ENCODE measurements at regions not wholly inside any gene's neighbourhood (a gene's known extent, or its start where the extent isn't known, plus 50 kb on each side); places are given as distances from the start of the nearest gene placed in this dataset.

DNA sequence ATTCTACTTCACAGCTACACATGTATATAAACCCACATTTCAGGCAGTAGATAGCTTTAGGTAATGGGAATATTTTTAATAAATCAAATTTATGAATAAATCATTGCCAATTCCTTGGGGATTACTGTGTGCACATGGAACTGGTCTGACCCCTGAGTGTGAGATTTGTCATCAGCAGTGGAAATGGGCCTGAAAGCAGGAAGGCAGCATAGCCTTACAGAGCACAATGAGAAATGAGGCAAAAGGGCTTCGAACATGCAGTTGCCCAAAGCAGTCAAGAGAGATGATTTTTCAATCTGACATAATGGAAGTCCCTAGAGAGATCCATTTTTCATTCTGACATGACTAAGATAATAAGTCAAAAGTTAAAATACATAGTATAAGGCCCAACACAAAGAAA, 599.2 kb downstream of the TUSC7 start:
- Mint-ChIP-seq H3K4me1 (ENCODE audit: low read depth) (no peaks in the 10 kb centered on the region), H3K36me3 (ENCODE audit: low read depth) (no peaks in the 10 kb centered on the region), H3K9me3 (peaks cover 4% of the 10 kb centered on the region), H3K27ac (no peak overlapping the region), H3K4me3 (no peak overlapping the region), H3K27me3 (ENCODE audit: insufficient read depth) (no peaks in the 10 kb centered on the region)
- no peak for DNase-seq (ENCODE audit: low spot score)
- intact Hi-C loops (cut with micrococcal nuclease) = no loop called here

DNA sequence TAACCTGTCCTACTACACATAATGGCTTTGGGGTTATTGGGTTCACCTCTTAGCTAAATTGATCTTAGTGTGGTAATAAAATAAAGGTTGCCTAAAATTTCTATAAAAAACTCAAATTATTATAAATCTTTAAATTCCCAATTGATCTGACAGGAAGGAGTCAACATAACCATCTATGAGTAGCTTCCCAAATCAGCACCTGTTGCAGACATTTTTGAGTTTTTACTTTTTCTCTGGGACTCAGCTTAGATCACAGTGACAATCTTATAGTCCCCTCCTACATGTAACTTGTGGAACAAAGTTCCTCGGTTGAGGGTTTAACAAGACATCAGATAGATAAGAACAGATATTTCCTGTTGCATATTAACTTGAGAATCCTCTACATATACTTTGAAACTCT, 601.0 kb downstream of the TUSC7 start:
- Mint-ChIP-seq H3K27me3 (ENCODE audit: insufficient read depth) (no peaks in the 10 kb centered on the region), H3K4me1 (ENCODE audit: low read depth) (no peaks in the 10 kb centered on the region), H3K27ac (no peak overlapping the region), H3K9me3 (peaks cover 4% of the 10 kb centered on the region), H3K36me3 (ENCODE audit: low read depth) (no peaks in the 10 kb centered on the region), H3K4me3 (no peak overlapping the region)
- DNase-seq (ENCODE audit: low spot score) = no peak
- intact Hi-C loops (cut with micrococcal nuclease) = no loop called here

DNA sequence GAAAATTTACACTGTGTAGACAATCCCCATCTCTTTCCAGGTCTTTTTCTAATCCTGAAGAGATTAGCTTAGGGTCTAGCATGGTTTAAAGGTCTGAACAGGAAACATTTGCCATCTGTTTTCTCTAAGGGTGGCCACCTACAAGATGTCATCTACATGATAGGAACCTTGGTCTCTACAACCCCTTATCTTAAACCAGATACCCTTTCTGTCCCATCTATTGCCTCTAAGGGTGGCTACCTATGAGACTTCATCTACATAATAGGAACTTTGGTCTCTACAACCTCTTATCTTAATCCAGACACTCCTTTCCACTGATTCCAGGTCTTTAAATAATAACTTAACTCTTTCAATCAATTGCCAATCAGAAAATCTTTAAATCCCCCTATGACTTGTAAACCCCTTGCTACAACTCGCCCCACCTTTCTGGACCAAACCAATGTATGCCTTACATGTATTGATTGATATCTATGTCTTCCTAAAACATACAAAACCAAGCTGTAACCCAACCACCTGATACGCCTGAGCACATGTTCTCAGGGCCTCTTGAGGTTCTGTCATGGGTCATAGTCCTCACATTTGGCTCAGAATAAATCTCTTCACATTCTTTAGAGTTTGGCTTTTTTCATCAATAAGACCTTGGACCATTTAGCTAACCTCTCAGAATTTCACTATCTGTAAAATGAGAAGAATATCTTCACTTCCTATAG, 605.0 kb downstream of the TUSC7 start:
- H3K36me3 Mint-ChIP-seq (ENCODE audit: low read depth) = no peaks in the 10 kb centered on the region
- H3K27ac Mint-ChIP-seq = no peak overlapping the region

DNA sequence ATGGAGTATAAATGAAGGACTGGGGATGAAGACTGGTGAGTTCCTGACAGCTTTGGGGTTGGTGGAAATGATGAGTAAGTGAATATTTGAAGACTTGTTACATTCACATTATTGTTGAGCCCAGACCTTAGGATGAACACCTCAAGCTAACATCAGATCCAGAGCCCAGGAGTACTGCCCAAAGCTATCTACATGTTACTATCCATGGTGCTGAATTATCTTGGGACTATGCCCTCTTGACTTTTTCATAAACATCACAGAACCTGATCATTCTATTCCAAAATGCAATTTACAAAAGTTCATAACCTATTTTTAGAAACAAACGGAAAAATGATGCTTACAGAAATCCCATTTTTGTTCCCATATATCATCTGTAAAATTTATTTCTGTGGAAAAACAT, 613.3 kb downstream of the TUSC7 start:
- Mint-ChIP-seq H3K27ac (no peak overlapping the region), H3K4me1 (ENCODE audit: low read depth) (no peaks in the 10 kb centered on the region), H3K27me3 (ENCODE audit: insufficient read depth) (no peaks in the 10 kb centered on the region), H3K4me3 (no peak overlapping the region), H3K36me3 (ENCODE audit: low read depth) (no peaks in the 10 kb centered on the region), H3K9me3 (peaks cover 3% of the 10 kb centered on the region)
- no peak for DNase-seq (ENCODE audit: low spot score)
- intact Hi-C loops (cut with micrococcal nuclease) = no loop called here

More for the DNA sequence above, 605.0 kb downstream of the TUSC7 start:
- Mint-ChIP-seq H3K9me3 (peaks cover 6% of the 10 kb centered on the region), H3K4me3 (no peak overlapping the region), H3K4me1 (ENCODE audit: low read depth) (no peaks in the 10 kb centered on the region), H3K27me3 (ENCODE audit: insufficient read depth) (no peaks in the 10 kb centered on the region)
- intact Hi-C loops (cut with micrococcal nuclease) = no loop called here
- DNase-seq (ENCODE audit: low spot score) = no peak

DNA sequence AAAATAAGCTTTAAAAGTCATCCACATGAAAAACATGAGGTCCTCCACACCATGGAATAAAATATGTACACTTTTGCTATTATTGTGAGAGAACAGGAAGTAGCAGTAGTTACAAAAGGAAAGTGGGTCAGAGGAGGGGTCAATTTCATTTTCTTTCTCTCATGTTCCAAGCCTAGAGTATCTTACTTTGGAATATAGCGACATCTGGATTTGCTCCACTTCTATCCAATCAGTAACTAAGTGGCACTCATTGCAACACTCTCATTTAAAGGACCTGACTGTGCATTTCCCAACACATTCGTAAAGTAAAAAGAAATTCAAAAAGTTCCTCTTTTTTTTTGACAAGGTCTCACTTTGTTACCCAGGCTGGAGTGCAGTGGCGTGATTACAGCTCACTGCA, 637.3 kb downstream of the TUSC7 start:
- Mint-ChIP-seq H3K27me3 (ENCODE audit: insufficient read depth) (no peaks in the 10 kb centered on the region), H3K36me3 (ENCODE audit: low read depth) (no peaks in the 10 kb centered on the region), H3K9me3 (peaks cover 5% of the 10 kb centered on the region), H3K4me3 (no peak overlapping the region), H3K27ac (no peak overlapping the region), H3K4me1 (ENCODE audit: low read depth) (no peaks in the 10 kb centered on the region)
- intact Hi-C loops (cut with micrococcal nuclease) = no loop called here
- no peak for DNase-seq (ENCODE audit: low spot score)

DNA sequence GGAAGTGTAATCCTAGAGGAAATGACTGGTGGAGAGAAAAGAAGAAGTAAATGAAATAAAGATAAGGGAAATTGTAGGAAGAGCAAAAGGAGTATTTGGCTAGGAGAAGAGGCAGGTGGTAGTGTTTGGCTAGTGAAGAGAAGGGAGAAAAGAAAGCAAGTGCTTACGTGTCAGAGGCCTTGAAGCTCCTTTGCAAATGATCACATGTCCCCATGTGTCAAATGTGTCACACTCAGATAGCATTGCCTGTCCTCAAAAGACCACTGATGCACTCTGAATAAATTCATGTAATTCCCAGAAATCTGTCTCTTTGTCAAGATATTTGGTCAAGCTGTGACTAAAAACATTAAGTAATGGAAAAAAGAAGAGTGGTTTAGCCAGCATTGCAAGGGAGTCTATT, 639.3 kb downstream of the TUSC7 start:
- H3K36me3 Mint-ChIP-seq (ENCODE audit: low read depth) = no peaks in the 10 kb centered on the region
- H3K27me3 Mint-ChIP-seq (ENCODE audit: insufficient read depth) = no peaks in the 10 kb centered on the region
- no peak for DNase-seq (ENCODE audit: low spot score)
- intact Hi-C loops (cut with micrococcal nuclease) = no loop called here
- no peaks in the 10 kb centered on the region for H3K4me1 Mint-ChIP-seq (ENCODE audit: low read depth)
- no peak overlapping the region for H3K4me3 Mint-ChIP-seq
- peaks cover 5% of the 10 kb centered on the region for H3K9me3 Mint-ChIP-seq
- H3K27ac Mint-ChIP-seq = no peak overlapping the region

DNA sequence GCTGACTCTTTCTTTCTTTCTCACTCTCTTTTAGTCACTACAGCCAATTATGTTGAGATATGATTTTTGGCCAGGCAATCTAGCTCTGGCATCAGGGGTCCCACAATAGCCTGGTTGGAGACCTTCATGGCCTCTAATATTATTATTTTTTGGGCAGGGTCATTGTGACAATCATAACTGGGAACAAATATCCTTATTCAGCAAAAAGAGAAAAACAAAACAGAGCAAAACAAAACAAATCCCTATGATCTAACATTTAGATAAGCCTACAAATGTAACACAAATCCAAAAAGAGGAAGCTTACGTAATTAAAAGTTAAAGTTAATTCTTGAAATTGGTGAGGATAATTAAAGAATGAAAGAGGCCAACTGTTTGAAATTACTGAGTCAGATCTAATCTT, 640.0 kb downstream of the TUSC7 start:
- H3K9me3 Mint-ChIP-seq = peaks cover 5% of the 10 kb centered on the region
- H3K36me3 Mint-ChIP-seq (ENCODE audit: low read depth) = no peaks in the 10 kb centered on the region
- H3K4me3 Mint-ChIP-seq = no peak overlapping the region
- no peak for DNase-seq (ENCODE audit: low spot score)
- no peaks in the 10 kb centered on the region for H3K4me1 Mint-ChIP-seq (ENCODE audit: low read depth)
- H3K27ac Mint-ChIP-seq = no peak overlapping the region
- intact Hi-C loops (cut with micrococcal nuclease) = no loop called here
- H3K27me3 Mint-ChIP-seq (ENCODE audit: insufficient read depth) = no peaks in the 10 kb centered on the region

DNA sequence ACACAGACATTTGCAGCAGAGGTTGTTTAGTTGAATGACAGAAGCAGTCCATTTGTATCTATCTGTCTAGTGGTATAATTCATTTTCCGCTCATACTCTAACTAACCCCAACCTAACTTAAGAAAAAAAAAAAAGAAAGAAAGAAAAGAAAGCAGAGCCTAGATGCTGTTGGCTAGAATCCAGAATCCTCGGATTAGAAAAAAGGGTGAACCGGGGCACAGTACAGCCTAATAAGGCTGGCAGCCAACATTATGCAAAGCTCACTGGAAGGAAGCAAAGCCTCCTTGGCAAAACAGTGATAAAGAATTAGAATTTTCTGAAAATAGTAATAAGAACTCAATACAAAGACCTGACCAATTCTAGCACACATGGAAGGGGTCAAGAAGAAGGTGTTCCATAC, 640.8 kb downstream of the TUSC7 start:
- H3K4me1 Mint-ChIP-seq (ENCODE audit: low read depth) = no peaks in the 10 kb centered on the region
- H3K27me3 Mint-ChIP-seq (ENCODE audit: insufficient read depth) = no peaks in the 10 kb centered on the region
- H3K27ac Mint-ChIP-seq = no peak overlapping the region
- intact Hi-C loops (cut with micrococcal nuclease) = no loop called here
- H3K4me3 Mint-ChIP-seq = no peak overlapping the region
- peaks cover 5% of the 10 kb centered on the region for H3K9me3 Mint-ChIP-seq
- DNase-seq (ENCODE audit: low spot score) = no peak
- H3K36me3 Mint-ChIP-seq (ENCODE audit: low read depth) = no peaks in the 10 kb centered on the region

DNA sequence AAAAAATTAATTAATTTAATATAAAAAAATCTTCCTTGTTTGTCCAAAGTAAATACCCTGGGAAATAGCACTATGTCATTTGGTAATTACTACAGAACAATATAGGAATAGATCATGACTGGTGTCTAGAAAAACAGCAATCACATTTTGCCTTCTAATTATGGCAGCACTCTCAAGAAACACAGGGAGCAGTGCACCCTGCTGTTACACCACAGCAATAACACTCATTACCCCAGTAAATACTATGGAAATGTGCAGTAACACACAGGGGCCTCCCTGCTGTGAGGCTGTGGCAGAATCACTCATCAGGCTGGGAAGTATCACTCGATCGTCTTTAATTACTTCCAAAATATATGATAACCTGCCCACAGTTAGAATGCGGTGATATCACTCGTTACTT, 646.0 kb downstream of the TUSC7 start:
- Mint-ChIP-seq H3K36me3 (ENCODE audit: low read depth) (no peaks in the 10 kb centered on the region), H3K4me1 (ENCODE audit: low read depth) (no peaks in the 10 kb centered on the region), H3K27me3 (ENCODE audit: insufficient read depth) (no peaks in the 10 kb centered on the region), H3K9me3 (peaks cover 8% of the 10 kb centered on the region), H3K4me3 (no peak overlapping the region), H3K27ac (no peak overlapping the region)
- intact Hi-C loops (cut with micrococcal nuclease) = no loop called here
- no peak for DNase-seq (ENCODE audit: low spot score)

DNA sequence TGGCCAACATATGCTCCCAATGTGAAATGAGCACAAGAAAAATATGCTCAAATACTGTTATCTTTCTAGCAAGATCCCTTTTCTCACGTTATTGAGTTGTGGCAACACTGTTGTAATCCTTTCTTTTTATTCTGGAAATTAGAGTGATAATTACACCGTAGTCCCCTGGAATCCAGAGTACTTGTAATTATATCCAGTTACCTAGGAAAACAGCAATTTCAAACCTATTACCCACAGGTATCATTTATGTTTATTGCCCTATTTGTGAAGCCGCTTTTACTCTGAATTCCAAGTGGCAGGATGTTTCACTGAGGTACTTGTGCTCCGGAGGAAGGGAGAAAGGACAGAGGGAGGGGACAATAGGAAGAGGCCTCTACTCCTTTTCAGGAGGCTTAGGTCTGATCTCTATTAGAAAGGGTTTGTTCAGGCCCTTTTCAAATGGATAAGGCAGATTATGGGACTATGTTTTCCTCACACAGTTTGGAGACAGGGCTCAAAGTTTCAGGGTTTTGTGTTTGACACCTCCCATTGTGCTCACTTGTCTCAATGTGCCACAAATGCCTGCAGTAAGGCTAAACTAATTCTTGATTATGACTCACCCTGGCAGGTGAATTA, 646.6 kb downstream of the TUSC7 start:
- Mint-ChIP-seq H3K4me1 (ENCODE audit: low read depth) (no peaks in the 10 kb centered on the region), H3K9me3 (peaks cover 11% of the 10 kb centered on the region), H3K27me3 (ENCODE audit: insufficient read depth) (no peaks in the 10 kb centered on the region), H3K4me3 (no peak overlapping the region), H3K27ac (no peak overlapping the region), H3K36me3 (ENCODE audit: low read depth) (no peaks in the 10 kb centered on the region)
- intact Hi-C loops (cut with micrococcal nuclease) = no loop called here
- no peak for DNase-seq (ENCODE audit: low spot score)

DNA sequence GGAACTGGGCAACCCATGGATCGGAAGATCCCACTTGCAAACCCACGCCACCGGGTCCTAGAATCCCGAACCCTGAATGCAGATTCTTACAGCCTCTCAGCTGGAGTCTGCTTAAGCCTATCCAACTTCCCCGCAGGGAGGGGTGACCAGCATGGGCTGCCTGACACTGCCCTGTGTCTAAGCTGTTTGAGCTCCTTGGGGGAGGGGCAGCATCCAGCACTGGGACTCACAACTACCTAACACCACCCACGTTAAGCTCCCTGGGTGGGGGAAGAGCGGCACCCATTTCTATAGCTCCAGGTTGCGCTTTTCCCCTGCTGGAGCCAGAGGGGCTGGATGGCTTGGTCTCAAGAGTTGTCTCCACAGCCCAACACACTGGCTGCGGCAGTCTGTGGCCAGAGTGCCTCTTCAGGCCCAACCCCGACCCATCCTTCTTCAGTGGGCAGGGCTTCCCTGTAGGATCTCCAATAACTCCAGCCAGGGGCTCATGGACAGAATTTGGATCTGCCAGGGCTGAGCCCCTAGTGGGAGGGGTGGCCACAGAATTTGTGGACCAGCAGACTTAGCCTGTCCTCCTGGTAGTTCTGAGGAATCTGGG, 649.2 kb downstream of the TUSC7 start:
- H3K4me3 Mint-ChIP-seq = no peak overlapping the region
- intact Hi-C loops (cut with micrococcal nuclease) = no loop called here
- H3K36me3 Mint-ChIP-seq (ENCODE audit: low read depth) = no peaks in the 10 kb centered on the region
- peaks cover 16% of the 10 kb centered on the region for H3K9me3 Mint-ChIP-seq
- no peak overlapping the region for H3K27ac Mint-ChIP-seq
- H3K27me3 Mint-ChIP-seq (ENCODE audit: insufficient read depth) = no peaks in the 10 kb centered on the region
- no peak for DNase-seq (ENCODE audit: low spot score)
- no peaks in the 10 kb centered on the region for H3K4me1 Mint-ChIP-seq (ENCODE audit: low read depth)

DNA sequence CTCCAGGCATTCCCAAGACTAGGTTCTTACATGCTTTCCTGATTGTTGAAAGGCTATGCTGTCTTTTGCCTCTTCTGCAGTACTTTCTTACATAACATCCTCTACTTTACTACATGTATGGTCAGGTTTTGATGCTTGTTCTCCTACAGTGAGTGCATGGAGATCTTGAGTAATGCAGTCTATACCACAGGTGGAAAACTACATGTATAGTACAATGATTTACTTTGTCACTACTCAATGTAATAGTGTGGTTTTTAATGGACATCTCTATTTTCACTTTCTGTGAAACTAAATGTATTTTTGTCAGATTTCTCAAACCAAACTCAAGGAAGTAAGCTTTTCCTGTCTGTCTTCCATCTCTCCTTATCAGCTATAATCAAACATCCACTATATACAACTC, 657.0 kb downstream of the TUSC7 start:
- Mint-ChIP-seq H3K27ac (no peak overlapping the region), H3K4me3 (no peak overlapping the region), H3K9me3 (peaks cover 5% of the 10 kb centered on the region), H3K27me3 (ENCODE audit: insufficient read depth) (no peaks in the 10 kb centered on the region), H3K4me1 (ENCODE audit: low read depth) (no peaks in the 10 kb centered on the region), H3K36me3 (ENCODE audit: low read depth) (no peaks in the 10 kb centered on the region)
- intact Hi-C loops (cut with micrococcal nuclease) = no loop called here
- DNase-seq (ENCODE audit: low spot score) = no peak

DNA sequence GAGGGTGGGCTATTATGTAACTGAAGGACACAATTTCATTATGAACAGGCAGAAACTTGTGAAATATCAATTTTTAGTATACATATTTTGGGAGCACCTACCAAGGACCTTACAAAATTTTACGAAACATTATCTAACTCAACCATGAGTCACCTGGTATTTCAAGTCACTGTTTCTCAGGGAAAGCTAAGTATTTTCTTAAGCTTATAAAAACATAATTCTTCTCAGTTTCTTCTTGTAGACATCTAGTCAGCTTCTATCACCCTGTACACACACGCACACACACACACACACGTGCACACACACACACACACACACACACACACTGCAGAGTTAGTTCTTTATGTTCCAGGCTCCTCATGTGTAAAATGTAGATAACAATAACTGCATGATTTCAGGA, 658.3 kb downstream of the TUSC7 start:
- Mint-ChIP-seq H3K36me3 (ENCODE audit: low read depth) (no peaks in the 10 kb centered on the region), H3K4me3 (no peak overlapping the region), H3K27ac (no peak overlapping the region), H3K4me1 (ENCODE audit: low read depth) (no peaks in the 10 kb centered on the region), H3K27me3 (ENCODE audit: insufficient read depth) (no peaks in the 10 kb centered on the region), H3K9me3 (peaks cover 3% of the 10 kb centered on the region)
- no peak for DNase-seq (ENCODE audit: low spot score)
- intact Hi-C loops (cut with micrococcal nuclease) = no loop called here
